RPMI7951 (cell line): ENCODE measurements at regions not wholly inside any gene's neighbourhood (a gene's known extent, or its start where the extent isn't known, plus 50 kb on each side); places are given as distances from the start of the nearest gene placed in this dataset.
"Not testable (repeated sequence)": the region's sequence is repeated elsewhere in the genome, so short reads cannot be mapped to it uniquely, and the experiment has no call there.

Experiments used
- DNase-seq: peaks from one replicate; pipeline ENCODE4 v3.0.0-alpha.2; 2012; ENCODE audit warnings: low read depth

DNA sequence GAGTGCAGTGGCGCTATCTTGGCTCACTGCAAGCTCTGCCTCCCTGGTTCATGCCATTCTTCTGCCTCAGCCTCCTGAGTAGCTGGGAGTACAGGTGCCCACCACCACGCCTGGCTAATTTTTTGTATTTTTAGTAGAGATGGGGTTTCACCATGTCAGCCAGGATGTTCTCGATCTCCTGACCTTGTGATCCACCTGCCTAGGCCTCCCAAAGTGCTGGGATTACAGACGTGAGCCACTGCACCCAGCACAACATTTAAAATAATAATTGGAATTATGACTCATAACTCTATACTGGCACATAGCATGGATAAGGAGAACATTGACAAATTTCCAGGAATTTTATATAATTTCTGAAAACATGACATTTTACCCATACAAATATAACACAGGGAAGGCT lies 54.2 kb downstream of the DBET start:
- not testable (repeated sequence) for DNase-seq

DNA sequence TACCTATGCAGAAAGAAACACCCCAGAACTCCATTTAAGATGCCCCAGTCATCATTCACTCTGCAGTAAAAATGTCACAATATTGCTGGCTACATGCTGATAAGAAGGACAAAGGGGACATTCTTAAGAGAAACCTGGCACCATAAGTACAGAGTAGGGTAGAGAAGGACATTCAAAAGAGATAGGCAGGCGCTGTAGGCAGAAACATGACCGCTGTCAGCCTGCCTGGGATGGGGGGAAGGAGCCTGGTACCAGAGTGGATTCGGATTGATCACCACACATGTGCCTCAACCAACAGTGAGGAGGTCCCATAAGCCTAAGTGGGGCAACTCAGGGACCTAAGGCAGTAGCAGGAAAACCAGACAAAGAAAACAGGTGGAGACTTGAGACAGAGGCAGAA lies 54.1 kb upstream of the DUX4 start:
- not testable (repeated sequence) for DNase-seq

GRCh38 chr4:190120111-190120514 lies 53.5 kb upstream of the DUX4 start:
- DNase-seq: not testable (repeated sequence)

DNA sequence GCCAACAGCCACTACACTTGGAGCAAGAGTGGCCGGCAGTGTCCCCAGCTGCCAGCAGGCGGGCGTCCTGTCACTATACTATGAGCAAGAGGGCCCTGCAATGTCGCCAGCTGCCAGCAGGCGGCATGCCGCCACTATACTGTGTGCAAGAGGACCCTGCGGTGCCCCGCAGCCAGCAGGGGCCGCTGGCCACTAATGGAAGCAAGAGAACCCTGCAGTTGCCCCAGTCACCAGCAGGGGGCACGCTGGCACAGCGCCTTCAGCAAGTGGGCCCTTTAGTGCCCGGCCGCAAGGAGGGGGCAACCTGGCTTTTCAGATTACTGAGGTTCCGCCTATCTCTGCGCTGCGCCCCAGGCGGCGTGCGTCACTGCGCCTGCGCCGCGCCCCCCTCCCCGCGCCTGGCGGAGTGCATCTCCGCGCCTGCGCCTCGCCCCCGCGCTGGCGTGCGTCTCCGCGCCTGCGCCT lies 53.0 kb upstream of the DUX4 start:
- DNase-seq: not testable (repeated sequence)

- DNase-seq: not testable (repeated sequence)
Measured at GRCh38 chr4:190121076-190121671, 52.4 kb upstream of the DUX4 start.

DNA sequence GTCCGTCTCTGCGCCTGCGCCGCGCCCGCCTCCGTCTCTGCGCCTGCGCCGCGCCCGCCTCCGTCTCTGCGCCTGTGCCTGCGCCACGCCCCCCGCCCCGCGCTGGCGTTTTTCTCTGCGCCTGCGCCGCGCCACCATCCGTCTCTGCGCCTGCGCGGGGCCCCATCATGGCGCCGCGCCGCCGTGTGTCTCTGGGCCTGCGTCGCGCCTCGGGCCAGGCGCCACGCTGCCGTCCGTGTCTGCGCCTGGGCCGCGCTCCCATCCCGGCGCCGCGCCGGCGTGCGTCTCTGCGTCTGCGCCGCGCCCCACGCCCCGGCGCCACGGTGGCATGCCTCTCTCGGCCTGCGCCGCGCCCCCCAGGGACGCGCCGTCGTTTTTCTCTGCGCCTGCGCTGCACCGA lies 51.8 kb upstream of the DUX4 start:
- DNase-seq: no peak

GRCh38 chr4:190122161-190123142 lies 51.1 kb upstream of the DUX4 start:
- DNase-seq: peak; percentile 37
